GM23248 (cell line): ENCODE measurements at regions not wholly inside any gene's neighbourhood (a gene's known extent, or its start where the extent isn't known, plus 50 kb on each side); places are given as distances from the start of the nearest gene placed in this dataset.
A peak's percentile ranks its signal among the peaks of the same experiment; 100 is the strongest.

Experiments
- DNase-seq: peaks from one replicate; pipeline ENCODE4 v3.0.0-alpha.2; 2015
- H2AFZ ChIP-seq: fragments of 200-600 bp; sonication (generic); 2 replicates; pipeline ENCODE4 v1.6.1; 2016; ENCODE audit warnings: antibody characterized with exemption
- H3F3A ChIP-seq: fragments of 200-600 bp; sonication (generic); 2 replicates; pipeline ENCODE4 v1.6.1; 2016; ENCODE audit warnings: mild to moderate bottlenecking, antibody characterized with exemption, mixed run types; ENCODE audit not compliant: insufficient read depth
- H3K27ac ChIP-seq: fragments of 200-600 bp; sonication (generic); 2 replicates; pipeline ENCODE4 v1.5.1; 2016; ENCODE audit warnings: mild to moderate bottlenecking
- H3K27me3 ChIP-seq: fragments of 200-600 bp; sonication (generic); replicated peaks from 2 replicates; pipeline ENCODE4 v1.6.1; 2016; ENCODE audit warnings: mild to moderate bottlenecking; ENCODE audit not compliant: insufficient read depth
- H3K36me3 ChIP-seq: fragments of 200-600 bp; sonication (generic); 2 replicates; pipeline ENCODE4 v1.6.1; 2016; ENCODE audit warnings: low read depth, mild to moderate bottlenecking
- H3K4me1 ChIP-seq: fragments of 200-600 bp; sonication (generic); 2 replicates; pipeline ENCODE4 v1.6.1; 2016; ENCODE audit warnings: mild to moderate bottlenecking; ENCODE audit not compliant: insufficient read depth
- H3K4me2 ChIP-seq: fragments of 200-600 bp; sonication (generic); one replicate; pipeline ENCODE4 v1.6.1; 2016; ENCODE audit warnings: mild to moderate bottlenecking; ENCODE audit not compliant: unreplicated experiment
- H3K4me3 ChIP-seq: fragments of 200-600 bp; sonication (generic); 2 replicates; pipeline ENCODE4 v1.5.1; 2016; ENCODE audit warnings: mild to moderate bottlenecking
- H3K79me2 ChIP-seq: fragments of 200-600 bp; sonication (generic); 2 replicates; pipeline ENCODE4 v1.6.1; 2016; ENCODE audit warnings: mild to moderate bottlenecking; ENCODE audit not compliant: insufficient read depth
- H3K9ac ChIP-seq: fragments of 200-600 bp; sonication (generic); 2 replicates; pipeline ENCODE4 v1.6.1; 2016; ENCODE audit warnings: mild to moderate bottlenecking
- H3K9me2 ChIP-seq: fragments of 200-600 bp; sonication (generic); 2 replicates; pipeline ENCODE4 v1.6.1; 2016; ENCODE audit warnings: mixed run types, mild to moderate bottlenecking, moderate library complexity; ENCODE audit not compliant: insufficient read depth
- H3K9me3 ChIP-seq: fragments of 200-600 bp; sonication (generic); one replicate; pipeline ENCODE4 v1.6.1; 2017; ENCODE audit warnings: low read depth
- H4K20me1 ChIP-seq: fragments of 200-600 bp; sonication (generic); 2 replicates; pipeline ENCODE4 v1.6.0; 2016; ENCODE audit not compliant: insufficient read depth
- EZH2 ChIP-seq: fragments of 200-600 bp; sonication (generic); IDR thresholded peaks from 2 replicates; pipeline ENCODE4 v1.6.1; 2018; ENCODE audit warnings: antibody characterized with exemption, mild to moderate bottlenecking; ENCODE audit not compliant: insufficient read depth, poor library complexity, severe bottlenecking
- EZH2phosphoT487 ChIP-seq: fragments of 200-600 bp; sonication (generic); IDR thresholded peaks from 2 replicates; pipeline ENCODE4 v1.6.1; 2018; ENCODE audit warnings: antibody characterized with exemption, moderate library complexity, mild to moderate bottlenecking, low read depth; ENCODE audit not compliant: insufficient read depth
- WGBS, 2 experiments: methylation state at CpG; one replicate each; pipeline ENCODE4 v1.1.6; 2015 to 2017; ENCODE audit warnings: low lambda C conversion rate in 2 of 2, low coverage in 1 of 2; ENCODE audit errors: missing lambda C conversion rate in 2 of 2; 5-methylcytosine and 5-hydroxymethylcytosine counted together
- in situ Hi-C: fragments of 300-500 bp; cut with MboI; formaldehyde crosslinking; loops from 2 replicates; pipeline ENCODE4 v1.15.0; 2020

- Histone ChIP-seq H3K4me2 (no peak overlapping the region), H3K27me3 (no peaks in the 10 kb centered on the region), H3K4me3 (no peak overlapping the region), H3K36me3 (no peaks in the 10 kb centered on the region), H3K9me3 (no peaks in the 10 kb centered on the region), H2AFZ (no peak overlapping the region), H3F3A (no peaks in the 10 kb centered on the region), H3K9ac (no peak overlapping the region), H3K79me2 (no peaks in the 10 kb centered on the region), H3K4me1 (no peaks in the 10 kb centered on the region), H4K20me1 (no peaks in the 10 kb centered on the region), H3K27ac (no peak overlapping the region), H3K9me2 (no peaks in the 10 kb centered on the region)
- in situ Hi-C loops: no loop called here
- no peak for TF ChIP-seq EZH2
- no peak for TF ChIP-seq EZH2phosphoT487
- 80 to 81% methylated on average over 2 of the region's 2 CpGs for WGBS, 2 experiments
- no peak for DNase-seq
Measured at GRCh38 chr11:129631201-129631600, 184.4 kb upstream of the TMEM45B start.

DNA sequence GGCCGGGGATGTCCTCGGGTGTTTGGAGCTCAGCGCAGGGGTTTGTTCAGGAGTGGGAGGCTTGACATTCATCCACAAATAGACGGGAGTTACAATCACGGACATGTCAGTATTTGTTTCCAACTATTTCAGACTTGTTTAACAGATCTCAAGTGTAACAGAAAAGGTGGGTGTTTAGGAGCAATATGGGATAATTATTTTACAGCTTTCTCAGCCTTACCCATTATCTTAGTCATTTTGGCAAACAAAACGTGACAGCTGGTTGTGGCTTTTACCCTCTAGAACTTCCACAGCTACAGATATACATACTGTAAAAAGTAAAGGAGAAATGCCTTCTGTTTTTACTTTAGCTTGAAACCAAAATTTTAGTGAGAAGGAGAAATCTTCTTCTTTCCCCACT is 178.7 kb upstream of the TMEM45B start:
- Histone ChIP-seq H3K4me2 (no peak overlapping the region), H3K9me3 (no peaks in the 10 kb centered on the region), H3K9ac (no peak overlapping the region), H3K4me3 (no peak overlapping the region), H3K27me3 (no peaks in the 10 kb centered on the region), H4K20me1 (no peaks in the 10 kb centered on the region), H3K36me3 (no peaks in the 10 kb centered on the region), H3F3A (peaks cover 19% of the 10 kb centered on the region), H3K27ac (no peak overlapping the region), H3K4me1 (peaks cover 31% of the 10 kb centered on the region), H3K9me2 (no peaks in the 10 kb centered on the region), H3K79me2 (no peaks in the 10 kb centered on the region), H2AFZ (0 out of 2 replicates have a peak overlapping the region, but pooled peaks have one; percentile 8)
- DNase-seq: peak; percentile 42
- in situ Hi-C loops: no loop called here
- WGBS, 2 experiments: 62 to 66% methylated on average over 6 of the region's 6 CpGs
- TF ChIP-seq EZH2phosphoT487 (no peak), EZH2 (no peak)

DNA sequence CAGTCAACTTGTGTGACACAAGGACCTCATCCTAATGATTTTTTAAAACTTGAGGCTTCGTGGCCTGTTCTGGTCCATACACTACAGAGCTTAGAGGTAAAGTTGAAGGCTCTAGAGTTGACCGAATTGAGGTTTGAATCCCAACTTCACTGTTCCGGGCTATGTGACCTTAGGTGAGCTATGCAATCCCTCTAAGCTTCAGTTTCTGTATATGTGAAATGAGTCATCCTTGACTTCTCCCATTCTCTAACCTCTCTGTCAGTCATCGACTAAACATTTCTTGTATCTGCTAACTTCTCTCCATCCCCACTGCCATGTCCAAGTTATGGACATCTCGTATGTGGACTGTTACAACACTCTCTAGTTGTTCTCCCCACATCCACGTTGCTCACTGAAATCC is 178.2 kb upstream of the TMEM45B start:
- Histone ChIP-seq H3K27me3 (no peaks in the 10 kb centered on the region), H3K4me1 (peaks cover 31% of the 10 kb centered on the region), H3K4me2 (no peak overlapping the region), H3K9me2 (no peaks in the 10 kb centered on the region), H4K20me1 (no peaks in the 10 kb centered on the region), H3K9me3 (no peaks in the 10 kb centered on the region), H2AFZ (0 out of 2 replicates have a peak overlapping the region, but pooled peaks have one; percentile 8), H3F3A (peaks cover 19% of the 10 kb centered on the region), H3K9ac (no peak overlapping the region), H3K79me2 (no peaks in the 10 kb centered on the region), H3K36me3 (no peaks in the 10 kb centered on the region), H3K27ac (no peak overlapping the region), H3K4me3 (no peak overlapping the region)
- TF ChIP-seq EZH2: no peak
- TF ChIP-seq EZH2phosphoT487: no peak
- WGBS, 2 experiments: 91 to 94% methylated on average over 6 of the region's 6 CpGs
- in situ Hi-C loops: no loop called here
- DNase-seq: peak; percentile 17

GRCh38 chr11:129637983-129638776 is 177.5 kb upstream of the TMEM45B start:
- H2AFZ ChIP-seq: no peak overlapping the region
- 76% methylated on average over 5 of the region's 5 CpGs for WGBS, 2 experiments
- H3K79me2 ChIP-seq: no peaks in the 10 kb centered on the region
- no peak overlapping the region for H3K4me3 ChIP-seq
- no peaks in the 10 kb centered on the region for H3K36me3 ChIP-seq
- no peaks in the 10 kb centered on the region for H3K9me2 ChIP-seq
- peak; percentile 10 for DNase-seq
- no peaks in the 10 kb centered on the region for H3K9me3 ChIP-seq
- H4K20me1 ChIP-seq: no peaks in the 10 kb centered on the region
- no peak overlapping the region for H3K9ac ChIP-seq
- no peak overlapping the region for H3K4me2 ChIP-seq
- H3K27me3 ChIP-seq: no peaks in the 10 kb centered on the region
- in situ Hi-C loops: no loop called here
- H3K27ac ChIP-seq: no peak overlapping the region
- peaks cover 37% of the 10 kb centered on the region for H3K4me1 ChIP-seq
- H3F3A ChIP-seq: peaks cover 24% of the 10 kb centered on the region
- no peak for TF ChIP-seq EZH2
- TF ChIP-seq EZH2phosphoT487: no peak
